ENCODE measurements at regions not wholly inside any gene's neighbourhood (a gene's known extent, or its start where the extent isn't known, plus 50 kb on each side); places are given as distances from the start of the nearest gene placed in this dataset.
A peak's percentile ranks its signal among the peaks of the same experiment; 100 is the strongest.

GRCh38 chr12:126295652-126296051 is 1230.4 kb downstream of the AACS start:
- DNase-seq (ENCODE audit: low read depth) = no peak
- TF ChIP-seq, protein P1, sequence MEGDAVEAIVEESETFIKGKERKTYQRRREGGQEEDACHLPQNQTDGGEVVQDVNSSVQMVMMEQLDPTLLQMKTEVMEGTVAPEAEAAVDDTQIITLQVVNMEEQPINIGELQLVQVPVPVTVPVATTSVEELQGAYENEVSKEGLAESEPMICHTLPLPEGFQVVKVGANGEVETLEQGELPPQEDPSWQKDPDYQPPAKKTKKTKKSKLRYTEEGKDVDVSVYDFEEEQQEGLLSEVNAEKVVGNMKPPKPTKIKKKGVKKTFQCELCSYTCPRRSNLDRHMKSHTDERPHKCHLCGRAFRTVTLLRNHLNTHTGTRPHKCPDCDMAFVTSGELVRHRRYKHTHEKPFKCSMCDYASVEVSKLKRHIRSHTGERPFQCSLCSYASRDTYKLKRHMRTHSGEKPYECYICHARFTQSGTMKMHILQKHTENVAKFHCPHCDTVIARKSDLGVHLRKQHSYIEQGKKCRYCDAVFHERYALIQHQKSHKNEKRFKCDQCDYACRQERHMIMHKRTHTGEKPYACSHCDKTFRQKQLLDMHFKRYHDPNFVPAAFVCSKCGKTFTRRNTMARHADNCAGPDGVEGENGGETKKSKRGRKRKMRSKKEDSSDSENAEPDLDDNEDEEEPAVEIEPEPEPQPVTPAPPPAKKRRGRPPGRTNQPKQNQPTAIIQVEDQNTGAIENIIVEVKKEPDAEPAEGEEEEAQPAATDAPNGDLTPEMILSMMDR (IDR thresholded peaks at IDR 0.05; ENCODE audit: insufficient read depth, low read length) = no peak
- H3K4me3 ChIP-seq (ENCODE audit: low read depth, low read length) = no peak overlapping the region

GRCh38 chr12:126309278-126309677 is 1244.0 kb downstream of the AACS start:
- TF ChIP-seq, protein P1 (IDR thresholded peaks at IDR 0.05; ENCODE audit: insufficient read depth, low read length) = no peak
- H3K4me3 ChIP-seq (ENCODE audit: low read depth, low read length) = no peak overlapping the region
- DNase-seq (ENCODE audit: low read depth) = no peak

DNA sequence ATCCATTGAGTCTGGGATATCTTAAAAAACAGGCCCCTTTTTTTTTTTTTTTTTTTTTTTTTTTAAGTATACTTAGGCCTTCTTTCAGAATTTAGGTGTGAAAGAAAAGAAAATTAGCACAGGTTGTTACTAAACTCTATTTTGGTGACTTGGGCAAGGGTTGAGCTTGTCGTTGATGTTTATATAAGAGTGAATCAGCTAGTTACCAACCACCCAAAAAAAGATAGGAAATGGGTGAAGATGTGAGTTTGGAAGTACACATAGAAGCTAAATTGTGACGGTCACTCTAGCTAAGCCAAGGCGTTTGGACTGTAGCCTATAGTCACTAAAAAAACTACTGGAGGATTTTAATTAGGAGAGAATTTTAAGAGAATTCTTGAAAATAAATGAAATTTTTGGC is 1247.2 kb downstream of the AACS start:
- TF ChIP-seq, protein P1 (IDR thresholded peaks at IDR 0.05; ENCODE audit: insufficient read depth, low read length) = no peak
- no peak for DNase-seq (ENCODE audit: low read depth)
- H3K4me3 ChIP-seq (ENCODE audit: low read depth, low read length) = no peak overlapping the region

- H3K4me3 ChIP-seq (ENCODE audit: low read depth, low read length) = no peak overlapping the region
- no peak for DNase-seq (ENCODE audit: low read depth)
- TF ChIP-seq, protein P1 (IDR thresholded peaks at IDR 0.05; ENCODE audit: insufficient read depth, low read length) = no peak
These were observed 1251.2 kb downstream of the AACS start for GRCh38 chr12:126316411-126316810.

DNA sequence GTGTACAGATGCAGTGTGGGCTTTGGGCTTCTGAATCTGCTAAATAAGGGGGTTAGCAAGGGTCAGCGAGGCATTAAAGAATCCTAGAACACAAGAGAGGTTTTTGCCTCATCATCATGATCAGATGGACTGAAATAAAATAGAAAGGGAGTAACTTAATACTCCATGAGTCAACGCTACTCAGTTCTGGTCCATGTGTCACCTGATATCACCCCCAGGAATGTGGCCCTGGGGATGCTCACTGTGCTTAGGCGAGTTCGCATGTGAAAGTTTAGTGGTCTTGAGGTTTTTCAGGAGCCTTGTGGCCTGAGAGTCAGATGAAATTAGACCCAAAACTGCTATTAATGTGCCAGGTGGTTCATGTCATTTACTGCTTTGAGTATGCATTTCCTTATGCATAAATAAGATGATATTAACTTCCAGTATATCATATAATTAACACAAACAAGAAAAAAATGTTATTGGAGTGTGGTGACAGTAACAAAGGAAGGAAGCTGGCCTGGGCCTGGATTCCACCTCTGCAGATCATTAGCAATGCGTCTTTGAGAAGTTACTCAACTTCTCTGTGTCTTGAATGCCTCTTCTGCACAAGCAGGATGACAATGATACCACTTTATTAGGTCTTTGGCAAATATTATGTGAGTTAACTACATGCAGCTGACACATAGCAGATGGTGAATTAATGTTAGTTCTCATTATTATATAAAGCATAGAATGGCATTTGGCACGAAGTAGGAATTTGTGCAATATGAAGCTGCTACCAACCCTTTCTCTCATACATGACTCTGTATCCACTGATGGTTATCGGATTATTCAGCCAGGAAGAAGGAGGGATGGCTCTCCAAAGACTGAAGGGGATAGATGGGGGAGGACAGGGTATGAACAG is 1272.6 kb downstream of the AACS start:
- peak; percentile 88 for DNase-seq (ENCODE audit: low read depth)
- TF ChIP-seq, protein P1 (IDR thresholded peaks at IDR 0.05; ENCODE audit: insufficient read depth, low read length) = no peak
- H3K4me3 ChIP-seq (ENCODE audit: low read depth, low read length) = no peak overlapping the region

- no peak for DNase-seq (ENCODE audit: low read depth)
- no peak overlapping the region for H3K4me3 ChIP-seq (ENCODE audit: low read depth, low read length)
- TF ChIP-seq, protein P1 (IDR thresholded peaks at IDR 0.05; ENCODE audit: insufficient read depth, low read length) = no peak
These were observed 1277.6 kb downstream of the AACS start for GRCh38 chr12:126342866-126343265.

Measured in fibroblast of the aortic adventitia (primary cell).